Spinal cord (tissue), 9 donors: ENCODE measurements at regions not wholly inside any gene's neighbourhood (a gene's known extent, or its start where the extent isn't known, plus 50 kb on each side); places are given as distances from the start of the nearest gene placed in this dataset.

Experiments
- DNase-seq, 6 donors: peaks; one replicate each; pipeline versions ENCODE4 v3.0.0 to v3.0.0-alpha.2; 2013 to 2015; ENCODE audit warnings: low spot score in 6 of 6, low read depth in 4 of 6
- H3K27ac ChIP-seq: one replicate; pipeline ENCODE4 v1.5.1; 2013; ENCODE audit warnings: low read depth, low read length, control low read depth
- H3K27me3 ChIP-seq: one replicate; pipeline ENCODE4 v1.6.1; 2013; ENCODE audit warnings: low read length; ENCODE audit not compliant: control insufficient read depth, insufficient read depth
- H3K36me3 ChIP-seq: one replicate; pipeline ENCODE4 v1.6.1; 2013; ENCODE audit warnings: low read length; ENCODE audit not compliant: control insufficient read depth, insufficient read depth
- H3K4me1 ChIP-seq: one replicate; pipeline ENCODE4 v1.6.1; 2013; ENCODE audit warnings: low read length; ENCODE audit not compliant: control insufficient read depth, insufficient read depth
- H3K4me3 ChIP-seq: one replicate; pipeline ENCODE4 v1.5.1; 2013; ENCODE audit warnings: low read depth, low read length, control low read depth
- H3K9me3 ChIP-seq: one replicate; pipeline ENCODE4 v1.6.1; 2013; ENCODE audit warnings: low read length; ENCODE audit not compliant: control insufficient read depth, insufficient read depth
- WGBS: methylation state at CpG from one replicate; pipeline ENCODE4 v1.1.5; 2013; ENCODE audit warnings: missing lambda C conversion rate; ENCODE audit not compliant: insufficient coverage; 5-methylcytosine and 5-hydroxymethylcytosine counted together
- donor health status: healthy.

- Histone ChIP-seq H3K9me3 (no peaks in the 10 kb centered on the region), H3K27ac (no peak overlapping the region), H3K27me3 (no peaks in the 10 kb centered on the region), H3K36me3 (no peaks in the 10 kb centered on the region), H3K4me3 (no peak overlapping the region), H3K4me1 (no peaks in the 10 kb centered on the region)
- DNase-seq = no peak
Observed at GRCh38 chr14:87156878-87157277, 836.1 kb downstream of the GALC start.

- no peak for DNase-seq
Observed at GRCh38 chr14:87155856-87156488, 837.0 kb downstream of the GALC start.

GRCh38 chr14:87153901-87154300 is 839.1 kb downstream of the GALC start:
- H3K27me3 ChIP-seq = no peaks in the 10 kb centered on the region
- H3K36me3 ChIP-seq = no peaks in the 10 kb centered on the region
- no peaks in the 10 kb centered on the region for H3K9me3 ChIP-seq
- no peak for DNase-seq
- H3K4me1 ChIP-seq = no peaks in the 10 kb centered on the region
- no peak overlapping the region for H3K27ac ChIP-seq
- WGBS = 40% methylated on average over 2 of the region's 4 CpGs
- H3K4me3 ChIP-seq = no peak overlapping the region

More at GRCh38 chr14:87155856-87156488, 837.0 kb downstream of the GALC start:
- Histone ChIP-seq H3K4me3 (no peak overlapping the region), H3K27ac (no peak overlapping the region), H3K4me1 (no peaks in the 10 kb centered on the region), H3K9me3 (no peaks in the 10 kb centered on the region), H3K27me3 (no peaks in the 10 kb centered on the region), H3K36me3 (no peaks in the 10 kb centered on the region)
- WGBS = 89% methylated on average over 1 of the region's 1 CpG

- H3K27ac ChIP-seq = no peak overlapping the region
- WGBS = no CpG with 5 or more reads among the region's 2 CpGs
Observed at GRCh38 chr14:87153391-87153790, 839.6 kb downstream of the GALC start.

GRCh38 chr14:87152693-87153092 is 840.3 kb downstream of the GALC start:
- no peaks in the 10 kb centered on the region for H3K4me1 ChIP-seq
- H3K4me3 ChIP-seq = no peak overlapping the region
- H3K9me3 ChIP-seq = no peaks in the 10 kb centered on the region
- peak in 2 of 6 donors; percentile 86 to 87 for DNase-seq
- no peak overlapping the region for H3K27ac ChIP-seq
- H3K27me3 ChIP-seq = no peaks in the 10 kb centered on the region
- no peaks in the 10 kb centered on the region for H3K36me3 ChIP-seq
- WGBS = 27% methylated on average over 1 of the region's 5 CpGs

More at GRCh38 chr14:87153391-87153790, 839.6 kb downstream of the GALC start:
- no peaks in the 10 kb centered on the region for H3K36me3 ChIP-seq
- DNase-seq = peak in 1 of 6 donors; percentile 85
- H3K4me1 ChIP-seq = no peaks in the 10 kb centered on the region
- H3K27me3 ChIP-seq = no peaks in the 10 kb centered on the region
- no peaks in the 10 kb centered on the region for H3K9me3 ChIP-seq
- no peak overlapping the region for H3K4me3 ChIP-seq

- Histone ChIP-seq H3K36me3 (no peaks in the 10 kb centered on the region), H3K4me1 (no peaks in the 10 kb centered on the region), H3K9me3 (no peaks in the 10 kb centered on the region), H3K27me3 (no peaks in the 10 kb centered on the region), H3K27ac (no peak overlapping the region), H3K4me3 (no peak overlapping the region)
- WGBS = 34% methylated on average over 4 of the region's 6 CpGs
- peak in 1 of 6 donors; percentile 20 for DNase-seq
Observed at GRCh38 chr14:87149583-87150354, 843.2 kb downstream of the GALC start.

- Histone ChIP-seq H3K4me1 (no peaks in the 10 kb centered on the region), H3K9me3 (no peaks in the 10 kb centered on the region), H3K36me3 (no peaks in the 10 kb centered on the region), H3K27me3 (no peaks in the 10 kb centered on the region), H3K27ac (no peak overlapping the region), H3K4me3 (no peak overlapping the region)
- peak in 1 of 6 donors; percentile 11 for DNase-seq
- WGBS = no CpG with 5 or more reads among the region's 3 CpGs
Observed at GRCh38 chr14:87148655-87149054, 844.3 kb downstream of the GALC start.

- Histone ChIP-seq H3K27ac (no peak overlapping the region), H3K4me1 (no peaks in the 10 kb centered on the region), H3K4me3 (no peak overlapping the region), H3K36me3 (no peaks in the 10 kb centered on the region), H3K9me3 (no peaks in the 10 kb centered on the region), H3K27me3 (no peaks in the 10 kb centered on the region)
- peak in 1 of 6 donors; percentile 16 for DNase-seq
- WGBS = no CpG with 5 or more reads among the region's 3 CpGs
Observed at GRCh38 chr14:87142551-87143211, 850.3 kb downstream of the GALC start.

- 100% methylated on average over 2 of the region's 2 CpGs for WGBS
Observed at GRCh38 chr14:87141801-87142200, 851.2 kb downstream of the GALC start.

More at GRCh38 chr14:87141801-87142200, 851.2 kb downstream of the GALC start:
- no peaks in the 10 kb centered on the region for H3K9me3 ChIP-seq
- peak in 1 of 6 donors; percentile 22 for DNase-seq
- no peak overlapping the region for H3K27ac ChIP-seq
- no peaks in the 10 kb centered on the region for H3K4me1 ChIP-seq
- no peaks in the 10 kb centered on the region for H3K36me3 ChIP-seq
- no peaks in the 10 kb centered on the region for H3K27me3 ChIP-seq
- H3K4me3 ChIP-seq = no peak overlapping the region
